K562 (cell line): ENCODE measurements at regions not wholly inside any gene's neighbourhood (a gene's known extent, or its start where the extent isn't known, plus 50 kb on each side); places are given as distances from the start of the nearest gene placed in this dataset.

ENCODE experiments used
- CTCF ChIP-seq, 3 experiments: IDR thresholded peaks in 2 of 3; conservative IDR thresholded peaks in 1 of 3; 2 replicates each; pipeline ENCODE4 v1.5.1; 2011 to 2012; ENCODE audit warnings: low read length in 3 of 3, mild to moderate bottlenecking in 3 of 3, control low read depth in 2 of 3, improper control_type of control experiment in 1 of 3, inconsistent platforms in 1 of 3, low read depth in 1 of 3, mixed read lengths in 1 of 3, moderate library complexity in 1 of 3; ENCODE audit not compliant: insufficient read depth in 2 of 3
- FOS ChIP-seq: IDR thresholded peaks from 3 replicates; pipeline ENCODE4 v1.6.1; 2011; ENCODE audit not compliant: insufficient read length; ENCODE audit errors: extremely low read depth
- HNRNPK ChIP-seq: fragments of 200-400 bp; formaldehyde crosslinking; IDR thresholded peaks from one replicate; pipeline ENCODE4 v1.6.1; 2018; ENCODE audit warnings: mild to moderate bottlenecking, low read depth, low read length; ENCODE audit not compliant: poor library complexity, severe bottlenecking
- POLR2A ChIP-seq: fragments of 450-650 bp; conservative IDR thresholded peaks from 2 replicates; pipeline ENCODE4 v1.6.1; 2016
- SP1 ChIP-seq: sonication (generic); formaldehyde crosslinking; IDR thresholded peaks from 2 replicates; pipeline ENCODE4 v1.8.1; 2022; ENCODE audit warnings: mild to moderate bottlenecking, missing genetic modification reagents
- TAF1 ChIP-seq: IDR thresholded peaks from 2 replicates; pipeline ENCODE4 v1.6.1; 2011; ENCODE audit warnings: mild to moderate bottlenecking, low read length, moderate library complexity; ENCODE audit not compliant: insufficient read depth, control insufficient read depth, severe bottlenecking; ENCODE audit errors: extremely low read depth
- ZNF280A ChIP-seq: fragments of 450-650 bp; IDR thresholded peaks from 2 replicates; pipeline ENCODE4 v1.6.1; 2018; ENCODE audit warnings: mild to moderate bottlenecking, low read depth; ENCODE audit not compliant: partially characterized antibody
- TF ChIP-seq, protein P1 (sequence below): fragments of 150-350 bp; IDR thresholded peaks from 2 replicates; pipeline ENCODE4 v1.6.1; 2014; ENCODE audit warnings: low read depth, mild to moderate bottlenecking, low read length, borderline replicate concordance

DNA sequence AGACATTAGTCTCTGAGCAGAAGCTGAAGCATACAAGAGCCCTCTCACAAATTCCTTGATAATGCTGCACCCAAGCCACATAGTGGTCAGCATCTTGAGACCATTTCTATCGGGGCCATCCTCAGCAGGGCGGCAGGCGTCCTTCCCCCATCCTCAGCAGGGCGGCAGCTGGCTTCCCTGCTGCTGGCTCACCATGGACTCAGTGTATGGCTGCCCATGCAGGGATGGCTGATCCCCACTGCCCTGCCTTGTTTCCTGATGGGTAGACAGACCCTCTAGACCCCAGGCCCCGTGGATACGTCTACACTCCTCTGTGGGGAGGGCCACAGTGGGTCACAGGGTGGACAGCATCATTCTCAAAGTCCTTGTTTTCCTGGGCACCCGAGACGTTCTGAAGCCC is 406.8 kb downstream of the TCERG1L start:
- TF ChIP-seq POLR2A (no peak), FOS (no peak), HNRNPK (no peak), SP1 (CRISPR knock-in tag) (no peak), TAF1 (no peak), CTCF (IDR thresholded peaks at IDR 0.05 in 2 of 3, conservative IDR thresholded peaks at IDR 0.05 in 1 of 3; ENCODE audit: insufficient read depth in 2 of 3, low read depth in 1 of 3, low read length in 3 of 3) (no peak), ZNF280A (no peak)
- TF ChIP-seq, protein P1, sequence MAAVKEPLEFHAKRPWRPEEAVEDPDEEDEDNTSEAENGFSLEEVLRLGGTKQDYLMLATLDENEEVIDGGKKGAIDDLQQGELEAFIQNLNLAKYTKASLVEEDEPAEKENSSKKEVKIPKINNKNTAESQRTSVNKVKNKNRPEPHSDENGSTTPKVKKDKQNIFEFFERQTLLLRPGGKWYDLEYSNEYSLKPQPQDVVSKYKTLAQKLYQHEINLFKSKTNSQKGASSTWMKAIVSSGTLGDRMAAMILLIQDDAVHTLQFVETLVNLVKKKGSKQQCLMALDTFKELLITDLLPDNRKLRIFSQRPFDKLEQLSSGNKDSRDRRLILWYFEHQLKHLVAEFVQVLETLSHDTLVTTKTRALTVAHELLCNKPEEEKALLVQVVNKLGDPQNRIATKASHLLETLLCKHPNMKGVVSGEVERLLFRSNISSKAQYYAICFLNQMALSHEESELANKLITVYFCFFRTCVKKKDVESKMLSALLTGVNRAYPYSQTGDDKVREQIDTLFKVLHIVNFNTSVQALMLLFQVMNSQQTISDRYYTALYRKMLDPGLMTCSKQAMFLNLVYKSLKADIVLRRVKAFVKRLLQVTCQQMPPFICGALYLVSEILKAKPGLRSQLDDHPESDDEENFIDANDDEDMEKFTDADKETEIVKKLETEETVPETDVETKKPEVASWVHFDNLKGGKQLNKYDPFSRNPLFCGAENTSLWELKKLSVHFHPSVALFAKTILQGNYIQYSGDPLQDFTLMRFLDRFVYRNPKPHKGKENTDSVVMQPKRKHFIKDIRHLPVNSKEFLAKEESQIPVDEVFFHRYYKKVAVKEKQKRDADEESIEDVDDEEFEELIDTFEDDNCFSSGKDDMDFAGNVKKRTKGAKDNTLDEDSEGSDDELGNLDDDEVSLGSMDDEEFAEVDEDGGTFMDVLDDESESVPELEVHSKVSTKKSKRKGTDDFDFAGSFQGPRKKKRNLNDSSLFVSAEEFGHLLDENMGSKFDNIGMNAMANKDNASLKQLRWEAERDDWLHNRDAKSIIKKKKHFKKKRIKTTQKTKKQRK, result no peak
